ENCODE measurements at regions not wholly inside any gene's neighbourhood (a gene's known extent, or its start where the extent isn't known, plus 50 kb on each side); places are given as distances from the start of the nearest gene placed in this dataset.
"Not testable (repeated sequence)": the region's sequence is repeated elsewhere in the genome, so short reads cannot be mapped to it uniquely, and the experiment has no call there.

- H3K4me3 ChIP-seq (ENCODE audit: low read depth, low read length) = no peak overlapping the region
- TF ChIP-seq CTCF (IDR thresholded peaks at IDR 0.05; ENCODE audit: low read depth, low read length, missing control alignments) = no peak
- DNase-seq (ENCODE audit: low read depth) = no peak
Measured at GRCh38 chr17:51422634-51423033, 162.3 kb downstream of the UTP18 start.

GRCh38 chr17:51423421-51424160 lies 163.2 kb downstream of the UTP18 start:
- no peak for TF ChIP-seq CTCF (IDR thresholded peaks at IDR 0.05; ENCODE audit: low read depth, low read length, missing control alignments)
- DNase-seq (ENCODE audit: low read depth) = no peak
- no peak overlapping the region for H3K4me3 ChIP-seq (ENCODE audit: low read depth, low read length)

GRCh38 chr17:51425773-51426172 lies 165.4 kb downstream of the UTP18 start:
- DNase-seq (ENCODE audit: low read depth) = no peak
- no peak overlapping the region for H3K4me3 ChIP-seq (ENCODE audit: low read depth, low read length)
- TF ChIP-seq CTCF (IDR thresholded peaks at IDR 0.05; ENCODE audit: low read depth, low read length, missing control alignments) = no peak

- no peak for TF ChIP-seq CTCF (IDR thresholded peaks at IDR 0.05; ENCODE audit: low read depth, low read length, missing control alignments)
- H3K4me3 ChIP-seq (ENCODE audit: low read depth, low read length) = no peak overlapping the region
- DNase-seq (ENCODE audit: low read depth) = no peak
Measured at GRCh38 chr17:51427323-51427811, 167.0 kb downstream of the UTP18 start.

GRCh38 chr17:51427856-51428255 lies 167.5 kb downstream of the UTP18 start:
- no peak overlapping the region for H3K4me3 ChIP-seq (ENCODE audit: low read depth, low read length)
- TF ChIP-seq CTCF (IDR thresholded peaks at IDR 0.05; ENCODE audit: low read depth, low read length, missing control alignments) = no peak
- no peak for DNase-seq (ENCODE audit: low read depth)

- no peak for DNase-seq (ENCODE audit: low read depth)
- no peak for TF ChIP-seq CTCF (IDR thresholded peaks at IDR 0.05; ENCODE audit: low read depth, low read length, missing control alignments)
- H3K4me3 ChIP-seq (ENCODE audit: low read depth, low read length) = no peak overlapping the region
Measured at GRCh38 chr17:51428668-51429495, 168.5 kb downstream of the UTP18 start.

- H3K4me3 ChIP-seq (ENCODE audit: low read depth, low read length); DNase-seq (ENCODE audit: low read depth): not testable (repeated sequence)
Measured at GRCh38 chr17:51429938-51430337, 169.6 kb downstream of the UTP18 start.

Measured in GM12864 (cell line).